Neuronal stem cell (in vitro differentiated cells): ENCODE measurements at regions not wholly inside any gene's neighbourhood (a gene's known extent, or its start where the extent isn't known, plus 50 kb on each side); places are given as distances from the start of the nearest gene placed in this dataset.
A peak's percentile ranks its signal among the peaks of the same experiment; 100 is the strongest.

Experiments used
- DNase-seq: peaks from one replicate; pipeline ENCODE4 v3.0.0-alpha.2; 2013; ENCODE audit warnings: low spot score
- H2AFZ ChIP-seq: one replicate; pipeline ENCODE4 v1.6.1; 2013; ENCODE audit warnings: mild to moderate bottlenecking, low read length, inconsistent platforms
- H2AK5ac ChIP-seq: 2 replicates; pipeline ENCODE4 v1.6.1; 2013; ENCODE audit warnings: low read depth, mild to moderate bottlenecking, inconsistent platforms, low read length, moderate library complexity, mixed read lengths
- H2BK120ac ChIP-seq: 2 replicates; pipeline ENCODE4 v1.6.1; 2013; ENCODE audit warnings: low read depth, mild to moderate bottlenecking, inconsistent platforms, low read length, moderate library complexity, mixed read lengths
- H2BK12ac ChIP-seq: one replicate; pipeline ENCODE4 v1.6.1; 2013; ENCODE audit warnings: low read length, inconsistent platforms
- H2BK15ac ChIP-seq: 2 replicates; pipeline ENCODE4 v1.6.1; 2013; ENCODE audit warnings: mild to moderate bottlenecking, low read length, inconsistent platforms, mixed read lengths
- H2BK5ac ChIP-seq: one replicate; pipeline ENCODE4 v1.6.1; 2013; ENCODE audit warnings: inconsistent platforms, mild to moderate bottlenecking, low read length, moderate library complexity
- H3K14ac ChIP-seq: one replicate; pipeline ENCODE4 v1.6.1; 2013; ENCODE audit warnings: low read length, inconsistent platforms
- H3K18ac ChIP-seq: 2 replicates; pipeline ENCODE4 v1.6.1; 2013; ENCODE audit warnings: low read length, inconsistent platforms
- H3K23ac ChIP-seq: 2 replicates; pipeline ENCODE4 v1.6.1; 2013; ENCODE audit warnings: low read depth, mild to moderate bottlenecking, mixed read lengths, low read length, inconsistent platforms; ENCODE audit not compliant: poor library complexity
- H3K27ac ChIP-seq: replicated peaks from 3 replicates; pipeline ENCODE4 v1.5.1; 2013; ENCODE audit warnings: low read length, inconsistent platforms
- H3K27me3 ChIP-seq, 3 experiments: 2 replicates each; pipeline ENCODE4 v1.6.1; 2013; ENCODE audit warnings: low read length in 3 of 3, mild to moderate bottlenecking in 2 of 3, inconsistent platforms in 1 of 3, low read depth in 1 of 3, mixed read lengths in 1 of 3, moderate library complexity in 1 of 3; ENCODE audit not compliant: control insufficient read depth in 3 of 3, insufficient read depth in 3 of 3
- H3K36me3 ChIP-seq, 2 donors: replicated peaks in 1 of 2; 2 replicates each; pipeline ENCODE4 v1.6.1; 2013; ENCODE audit warnings: low read length in 2 of 2; ENCODE audit not compliant: control insufficient read depth in 2 of 2, insufficient read depth in 2 of 2
- H3K4ac ChIP-seq: 2 replicates; pipeline ENCODE4 v1.6.1; 2013; ENCODE audit warnings: inconsistent platforms, mild to moderate bottlenecking, low read length, moderate library complexity
- H3K4me1 ChIP-seq, 2 donors: 1 replicate in 1 of 2; 2 replicates in 1 of 2; pipeline ENCODE4 v1.6.1; 2013; ENCODE audit warnings: low read length in 2 of 2, low read depth in 1 of 2; ENCODE audit not compliant: control insufficient read depth in 2 of 2, insufficient read depth in 1 of 2
- H3K4me2 ChIP-seq: one replicate; pipeline ENCODE4 v1.6.1; 2013; ENCODE audit warnings: mild to moderate bottlenecking, low read length, inconsistent platforms; ENCODE audit not compliant: insufficient read depth, poor library complexity, severe bottlenecking
- H3K4me3 ChIP-seq, 2 donors: 2 replicates each; pipeline ENCODE4 v1.5.1; 2013; ENCODE audit warnings: low read length in 2 of 2, mild to moderate bottlenecking in 2 of 2, inconsistent platforms in 1 of 2, moderate library complexity in 1 of 2
- H3K79me1 ChIP-seq: one replicate; pipeline ENCODE4 v1.6.1; 2013; ENCODE audit warnings: low read depth, mild to moderate bottlenecking, inconsistent platforms, low read length, moderate library complexity
- H3K9ac ChIP-seq: one replicate; pipeline ENCODE4 v1.6.1; 2013; ENCODE audit warnings: mild to moderate bottlenecking, low read depth, low read length, inconsistent platforms; ENCODE audit not compliant: poor library complexity
- H3K9me3 ChIP-seq, 2 donors: replicated peaks in 1 of 2; 2 replicates each; pipeline versions ENCODE3 to v1.6.1; 2013; ENCODE audit warnings: low read length in 2 of 2, mild to moderate bottlenecking in 2 of 2, inconsistent platforms in 1 of 2, low read depth in 1 of 2, mixed read lengths in 1 of 2, moderate library complexity in 1 of 2; ENCODE audit not compliant: control insufficient read depth in 2 of 2, insufficient read depth in 1 of 2
- H4K8ac ChIP-seq: one replicate; pipeline ENCODE4 v1.6.1; 2013; ENCODE audit warnings: low read depth, mild to moderate bottlenecking, inconsistent platforms, low read length, moderate library complexity
- H4K91ac ChIP-seq: one replicate; pipeline ENCODE4 v1.6.1; 2013; ENCODE audit warnings: low read length, low read depth, mild to moderate bottlenecking, inconsistent platforms; ENCODE audit not compliant: poor library complexity
- WGBS, 2 donors: extraction: QIAGEN DNeasy Blood & Tissue Kit; methylation state at CpG; one replicate each; pipeline ENCODE4 v1.1.7; 2013; ENCODE audit warnings: missing lambda C conversion rate in 2 of 2, mixed read lengths in 1 of 2; ENCODE audit not compliant: insufficient read length in 2 of 2, insufficient replicate concordance in 1 of 2; ENCODE audit errors: extremely low coverage in 2 of 2; 5-methylcytosine and 5-hydroxymethylcytosine counted together

- Histone ChIP-seq H3K4ac (no peak overlapping the region), H3K4me3 (no peak overlapping the region), H3K18ac (no peak overlapping the region), H2BK15ac (no peak overlapping the region), H3K36me3 (no peaks in the 10 kb centered on the region), H3K27ac (no peak overlapping the region), H2AFZ (no peak overlapping the region), H3K23ac (no peak overlapping the region), H2AK5ac (no peak overlapping the region), H3K14ac (no peak overlapping the region), H3K4me2 (no peak overlapping the region), H2BK5ac (no peak overlapping the region), H2BK120ac (no peak overlapping the region), H3K27me3 (no peaks in the 10 kb centered on the region), H3K4me1 (peaks cover 0 to 8% of the 10 kb centered on the region in 2 donors), H3K9me3 (no peaks in the 10 kb centered on the region), H2BK12ac (no peak overlapping the region), H4K91ac (no peak overlapping the region), H3K79me1 (no peaks in the 10 kb centered on the region), H4K8ac (no peak overlapping the region), H3K9ac (no peak overlapping the region)
- no peak for DNase-seq
- WGBS, 2 donors, result no CpG with 5 or more reads among the region's 7 CpGs
Measured at GRCh38 chr21:38166173-38166535, 90.6 kb upstream of the KCNJ15 start.

- no CpG with 5 or more reads among the region's 3 CpGs for WGBS, 2 donors
- no peak overlapping the region for H3K4ac ChIP-seq
- no peak overlapping the region for H2AFZ ChIP-seq
- no peak overlapping the region for H3K9ac ChIP-seq
- no peak overlapping the region for H2BK15ac ChIP-seq
- H3K27me3 ChIP-seq, result no peaks in the 10 kb centered on the region
- no peaks in the 10 kb centered on the region for H3K36me3 ChIP-seq
- H2AK5ac ChIP-seq, result no peak overlapping the region
- no peaks in the 10 kb centered on the region for H3K9me3 ChIP-seq
- H2BK120ac ChIP-seq, result no peak overlapping the region
- H3K27ac ChIP-seq, result no peak overlapping the region
- H3K18ac ChIP-seq, result no peak overlapping the region
- no peak overlapping the region for H3K4me2 ChIP-seq
- H4K91ac ChIP-seq, result no peak overlapping the region
- H3K79me1 ChIP-seq, result no peaks in the 10 kb centered on the region
- H3K4me3 ChIP-seq, result no peak overlapping the region
- no peak overlapping the region for H3K23ac ChIP-seq
- H2BK5ac ChIP-seq, result no peak overlapping the region
- no peak overlapping the region for H4K8ac ChIP-seq
- peaks cover 10 to 14% of the 10 kb centered on the region in 2 donors for H3K4me1 ChIP-seq
- no peak overlapping the region for H2BK12ac ChIP-seq
- DNase-seq, result no peak
- H3K14ac ChIP-seq, result peak overlapping the region; percentile 23
Measured at GRCh38 chr21:38167345-38167744, 89.4 kb upstream of the KCNJ15 start.

- Histone ChIP-seq H4K8ac (no peak overlapping the region), H3K79me1 (no peaks in the 10 kb centered on the region), H3K9me3 (no peaks in the 10 kb centered on the region), H3K23ac (no peak overlapping the region), H3K9ac (no peak overlapping the region), H3K4me1 (peaks cover 10 to 15% of the 10 kb centered on the region in 2 donors), H2BK12ac (no peak overlapping the region), H2BK120ac (no peak overlapping the region), H3K4me2 (no peak overlapping the region), H3K36me3 (no peaks in the 10 kb centered on the region), H4K91ac (no peak overlapping the region), H2BK15ac (no peak overlapping the region), H2BK5ac (no peak overlapping the region), H3K4me3 (no peak overlapping the region), H3K27ac (no peak overlapping the region), H2AFZ (no peak overlapping the region), H3K14ac (no peak overlapping the region), H2AK5ac (no peak overlapping the region), H3K4ac (no peak overlapping the region), H3K18ac (no peak overlapping the region), H3K27me3 (no peaks in the 10 kb centered on the region)
- no CpG with 5 or more reads among the region's 2 CpGs for WGBS, 2 donors
- no peak for DNase-seq
Measured at GRCh38 chr21:38170283-38170682, 86.5 kb upstream of the KCNJ15 start.

GRCh38 chr21:38170704-38171682, 85.8 kb upstream of the KCNJ15 start:
- no peak overlapping the region for H2AK5ac ChIP-seq

More at GRCh38 chr21:38170704-38171682, 85.8 kb upstream of the KCNJ15 start:
- H3K9me3 ChIP-seq, result no peaks in the 10 kb centered on the region
- no peak for DNase-seq
- H2BK120ac ChIP-seq, result no peak overlapping the region
- no peak overlapping the region for H2BK5ac ChIP-seq
- H2BK12ac ChIP-seq, result no peak overlapping the region
- H4K8ac ChIP-seq, result no peak overlapping the region
- no peaks in the 10 kb centered on the region for H3K79me1 ChIP-seq
- H3K27me3 ChIP-seq, result no peaks in the 10 kb centered on the region
- H2AFZ ChIP-seq, result no peak overlapping the region
- H3K4me1 ChIP-seq, result peaks cover 10 to 13% of the 10 kb centered on the region in 2 donors
- H3K18ac ChIP-seq, result no peak overlapping the region
- H3K14ac ChIP-seq, result no peak overlapping the region
- no peak overlapping the region for H3K4ac ChIP-seq
- no peak overlapping the region for H2BK15ac ChIP-seq
- no peak overlapping the region for H3K4me3 ChIP-seq
- no peak overlapping the region for H3K27ac ChIP-seq
- no peak overlapping the region for H3K23ac ChIP-seq
- no CpG with 5 or more reads among the region's 8 CpGs for WGBS, 2 donors
- no peak overlapping the region for H3K9ac ChIP-seq
- no peak overlapping the region for H4K91ac ChIP-seq
- no peak overlapping the region for H3K4me2 ChIP-seq
- H3K36me3 ChIP-seq, result no peaks in the 10 kb centered on the region
